GM19035 (cell line): ENCODE measurements at regions not wholly inside any gene's neighbourhood (a gene's known extent, or its start where the extent isn't known, plus 50 kb on each side); places are given as distances from the start of the nearest gene placed in this dataset.
A peak's percentile ranks its signal among the peaks of the same experiment; 100 is the strongest.
"Not testable (repeated sequence)": the region's sequence is repeated elsewhere in the genome, so short reads cannot be mapped to it uniquely, and the experiment has no call there.

Source experiments
- ATAC-seq: cut with Tn5 transposase; IDR thresholded peaks from one replicate; pipeline ENCODE4 v1.9.1; 2021; ENCODE audit not compliant: unreplicated experiment

- no peak for ATAC-seq
Measured at GRCh38 chr21:33994373-33994772, 78.8 kb upstream of the ATP5PO start.

- ATAC-seq = no peak
Measured at GRCh38 chr21:33993286-33994231, 78.0 kb upstream of the ATP5PO start.

- ATAC-seq = not testable (repeated sequence)
Measured at GRCh38 chr21:33992412-33992811, 76.8 kb upstream of the ATP5PO start.

GRCh38 chr21:33991133-33991532 lies 75.5 kb upstream of the ATP5PO start:
- no peak for ATAC-seq

GRCh38 chr21:33989440-33989839 lies 73.8 kb upstream of the ATP5PO start:
- no peak for ATAC-seq

GRCh38 chr21:33988237-33989017 lies 72.8 kb upstream of the ATP5PO start:
- no peak for ATAC-seq

- no peak for ATAC-seq
Measured at GRCh38 chr21:33987461-33987860, 71.9 kb upstream of the ATP5PO start.

- no peak for ATAC-seq
Measured at GRCh38 chr21:33985117-33986050, 69.8 kb upstream of the ATP5PO start.

- no peak for ATAC-seq
Measured at GRCh38 chr21:33984021-33984481, 68.4 kb upstream of the ATP5PO start.

GRCh38 chr21:33981391-33982101 lies 65.9 kb upstream of the ATP5PO start:
- ATAC-seq = no peak

- no peak for ATAC-seq
Measured at GRCh38 chr21:33980276-33980916, 64.8 kb upstream of the ATP5PO start.

GRCh38 chr21:33978585-33978984 lies 63.0 kb upstream of the ATP5PO start:
- ATAC-seq = no peak

- ATAC-seq = no peak
Measured at GRCh38 chr21:33977721-33978369, 62.2 kb upstream of the ATP5PO start.

- no peak for ATAC-seq
Measured at GRCh38 chr21:33977017-33977720, 61.6 kb upstream of the ATP5PO start.

GRCh38 chr21:33976082-33977016 lies 60.7 kb upstream of the ATP5PO start:
- ATAC-seq = peak; percentile 48

- ATAC-seq = peak; percentile 80
Measured at GRCh38 chr21:33975548-33976081, 60.0 kb upstream of the ATP5PO start.
